K562 (cell line): ENCODE measurements at regions not wholly inside any gene's neighbourhood (a gene's known extent, or its start where the extent isn't known, plus 50 kb on each side); places are given as distances from the start of the nearest gene placed in this dataset.

Source experiments
- CTCF ChIP-seq, 3 experiments: IDR thresholded peaks in 2 of 3; conservative IDR thresholded peaks in 1 of 3; 2 replicates each; pipeline ENCODE4 v1.5.1; 2011 to 2012; ENCODE audit warnings: low read length in 3 of 3, mild to moderate bottlenecking in 3 of 3, control low read depth in 2 of 3, improper control_type of control experiment in 1 of 3, inconsistent platforms in 1 of 3, low read depth in 1 of 3, mixed read lengths in 1 of 3, moderate library complexity in 1 of 3; ENCODE audit not compliant: insufficient read depth in 2 of 3
- ELF4 ChIP-seq: fragments of 450-650 bp; formaldehyde crosslinking; IDR thresholded peaks from 2 replicates; pipeline ENCODE4 v1.4.0; 2022; ENCODE audit warnings: missing genetic modification characterization
- NCOA6 ChIP-seq: fragments of 450-650 bp; IDR thresholded peaks from 2 replicates; pipeline ENCODE4 v1.6.1; 2017; ENCODE audit warnings: mild to moderate bottlenecking
- SIX5 ChIP-seq, 2 experiments: IDR thresholded peaks; 2 replicates each; pipeline ENCODE4 v1.6.1; 2011; ENCODE audit warnings: low read length in 2 of 2, borderline replicate concordance in 1 of 2, low read depth in 1 of 2, mild to moderate bottlenecking in 1 of 2, moderate library complexity in 1 of 2; ENCODE audit not compliant: insufficient read depth in 1 of 2
- SMARCC2 ChIP-seq: fragments of 450-650 bp; IDR thresholded peaks from 2 replicates; pipeline ENCODE4 v1.6.1; 2017; ENCODE audit warnings: antibody characterized with exemption, moderate library complexity, mild to moderate bottlenecking, low read depth
- STAT6 ChIP-seq: sonication (generic); formaldehyde crosslinking; IDR thresholded peaks from 2 replicates; pipeline ENCODE4 v1.8.1; 2023; ENCODE audit warnings: mild to moderate bottlenecking, missing genetic modification reagents
- TAF1 ChIP-seq: IDR thresholded peaks from 2 replicates; pipeline ENCODE4 v1.6.1; 2011; ENCODE audit warnings: mild to moderate bottlenecking, low read length, moderate library complexity; ENCODE audit not compliant: insufficient read depth, control insufficient read depth, severe bottlenecking; ENCODE audit errors: extremely low read depth

GRCh38 chr22:35008213-35008612, 57.7 kb upstream of the ISX start:
- no peak for TF ChIP-seq NCOA6
- no peak for TF ChIP-seq CTCF (IDR thresholded peaks at IDR 0.05 in 2 of 3, conservative IDR thresholded peaks at IDR 0.05 in 1 of 3; ENCODE audit: insufficient read depth in 2 of 3, low read depth in 1 of 3, low read length in 3 of 3)
- TF ChIP-seq ELF4 (CRISPR knock-in tag) = no peak
- no peak for TF ChIP-seq SMARCC2
- no peak for TF ChIP-seq TAF1
- no peak for TF ChIP-seq SIX5 (IDR thresholded peaks at IDR 0.05; ENCODE audit: borderline replicate concordance in 1 of 2, insufficient read depth in 1 of 2, low read depth in 1 of 2, low read length in 2 of 2)
- TF ChIP-seq STAT6 (CRISPR knock-in tag) = no peak
